ENCODE measurements at regions not wholly inside any gene's neighbourhood (a gene's known extent, or its start where the extent isn't known, plus 50 kb on each side); places are given as distances from the start of the nearest gene placed in this dataset.

DNA sequence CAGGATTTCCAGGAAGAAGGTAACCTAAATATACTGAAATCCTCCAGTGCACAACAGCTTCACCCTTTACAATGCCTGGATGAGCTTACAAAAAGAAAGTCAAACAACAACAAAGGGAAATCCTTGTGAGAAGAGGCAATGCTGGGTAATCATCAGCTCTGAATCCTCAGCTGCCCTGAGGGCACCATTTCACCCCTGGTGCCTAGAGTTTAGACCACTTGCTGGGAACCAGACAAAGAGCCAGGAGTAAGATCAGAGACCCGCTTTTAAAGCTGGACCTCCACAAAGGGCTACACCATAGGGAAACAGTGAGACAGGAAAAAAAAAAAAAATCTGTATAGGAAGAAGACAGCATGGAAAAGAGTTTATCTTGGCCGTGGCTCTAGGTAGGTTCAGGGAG, 97.0 kb downstream of the FOXI3 start:
- no peak overlapping the region for H4K91ac ChIP-seq (ENCODE audit: insufficient read depth, low read depth, low read length)
- intact Hi-C loops (cut with micrococcal nuclease) (no loop called here), in situ Hi-C loops (cut with MboI; ENCODE audit: low sequenced_read_pairs) (no loop called here), dilution Hi-C loops (cut with HindIII; ENCODE audit: low sequenced_read_pairs, unreplicated experiment) (no loop called here)
- no peaks in the 10 kb centered on the region for H3K4me1 ChIP-seq (ENCODE audit: control insufficient read depth, insufficient read depth, low read length)
- TF ChIP-seq MAFK (IDR thresholded peaks at IDR 0.05; ENCODE audit: low read depth, low read length) (no peak), POLR2A (IDR thresholded peaks at IDR 0.05; ENCODE audit: low read depth, low read length) (no peak), MXI1 (IDR thresholded peaks at IDR 0.05; ENCODE audit: borderline replicate concordance, low read depth, low read length) (no peak), BHLHE40 (IDR thresholded peaks at IDR 0.05; ENCODE audit: low read depth, low read length) (no peak), MAZ (IDR thresholded peaks at IDR 0.05; ENCODE audit: borderline replicate concordance, low read depth, low read length) (no peak), CHD1 (IDR thresholded peaks at IDR 0.05; ENCODE audit: low read depth, low read length) (no peak), RFX5 (IDR thresholded peaks at IDR 0.05; ENCODE audit: low read depth, low read length) (no peak), NFE2L2 (IDR thresholded peaks at IDR 0.05; ENCODE audit: low read depth, low read length) (no peak), SMC3 (IDR thresholded peaks at IDR 0.05; ENCODE audit: low read depth, low read length) (no peak), RAD21 (IDR thresholded peaks at IDR 0.05; ENCODE audit: low read length) (no peak), CEBPB (IDR thresholded peaks at IDR 0.05; ENCODE audit: low read depth, low read length) (no peak), FOS (IDR thresholded peaks at IDR 0.05; ENCODE audit: low read depth, low read length) (no peak)
- TF ChIP-seq, protein P1, sequence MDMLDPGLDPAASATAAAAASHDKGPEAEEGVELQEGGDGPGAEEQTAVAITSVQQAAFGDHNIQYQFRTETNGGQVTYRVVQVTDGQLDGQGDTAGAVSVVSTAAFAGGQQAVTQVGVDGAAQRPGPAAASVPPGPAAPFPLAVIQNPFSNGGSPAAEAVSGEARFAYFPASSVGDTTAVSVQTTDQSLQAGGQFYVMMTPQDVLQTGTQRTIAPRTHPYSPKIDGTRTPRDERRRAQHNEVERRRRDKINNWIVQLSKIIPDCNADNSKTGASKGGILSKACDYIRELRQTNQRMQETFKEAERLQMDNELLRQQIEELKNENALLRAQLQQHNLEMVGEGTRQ (IDR thresholded peaks at IDR 0.05; ENCODE audit: low read depth, low read length) = no peak
- no peak overlapping the region for H2BK15ac ChIP-seq (ENCODE audit: low read depth, low read length)
- no peaks in the 10 kb centered on the region for H3K36me3 ChIP-seq (ENCODE audit: control insufficient read depth, insufficient read depth, low read length)
- H3K4ac ChIP-seq (ENCODE audit: low read depth, low read length) = no peak overlapping the region
- no peak overlapping the region for H2AFZ ChIP-seq (replicated peaks; ENCODE audit: low read length, poor library complexity)
- H4K5ac ChIP-seq (ENCODE audit: low read depth, low read length) = no peak overlapping the region
- ATAC-seq (ENCODE audit: low read depth) (no peak), DNase-seq (no peak)
- H2AK5ac ChIP-seq (ENCODE audit: low read depth, low read length) = no peak overlapping the region
- POLR2A ChIA-PET (ENCODE audit: unreplicated experiment) = no interaction called here
- no peaks in the 10 kb centered on the region for H3K9me1 ChIP-seq (ENCODE audit: insufficient read depth, low read length)
- H2AK9ac ChIP-seq (replicated peaks; ENCODE audit: low read depth, low read length, poor library complexity) = no peak overlapping the region
- no peaks in the 10 kb centered on the region for H3K27me3 ChIP-seq (ENCODE audit: control insufficient read depth, insufficient read depth, low read length)
- no peak overlapping the region for H3K4me3 ChIP-seq (ENCODE audit: insufficient read depth, low read depth, low read length)
- H4K20me1 ChIP-seq (ENCODE audit: insufficient read depth, low read length) = no peaks in the 10 kb centered on the region
- no peak overlapping the region for H2BK5ac ChIP-seq (ENCODE audit: low read depth, low read length, poor library complexity, severe bottlenecking)
- H3K27ac ChIP-seq (ENCODE audit: insufficient read depth, low read length) = no peak overlapping the region
- CTCF ChIA-PET = no interaction called here
- no peak overlapping the region for H2BK120ac ChIP-seq (ENCODE audit: low read depth, low read length)
- H3K4me2 ChIP-seq (ENCODE audit: low read depth, low read length) = no peak overlapping the region
- no peak overlapping the region for H3K18ac ChIP-seq (ENCODE audit: low read depth, low read length)
- H3K9me3 ChIP-seq (ENCODE audit: control insufficient read depth, insufficient read depth, low read length) = no peaks in the 10 kb centered on the region
- H2BK20ac ChIP-seq (ENCODE audit: low read depth, low read length) = no peak overlapping the region
- no peaks in the 10 kb centered on the region for H3K79me1 ChIP-seq (ENCODE audit: low read depth in 1 of 2, low read length in 2 of 2)
- no peak overlapping the region for H3K14ac ChIP-seq (replicated peaks; ENCODE audit: low read depth, low read length)
- H4K8ac ChIP-seq (ENCODE audit: low read depth in 2 of 2, low read length in 2 of 2) = no peak overlapping the region
- H3K9ac ChIP-seq (ENCODE audit: low read depth, low read length) = no peak overlapping the region
- H3K56ac ChIP-seq (ENCODE audit: extremely low read depth, insufficient read depth, low read length) = no peak overlapping the region
- BruUV-seq (replicated peaks) = no TSS peak
- 57% methylated on average over 1 of the region's 2 CpGs; no CpG with 5 or more reads in 1 of the 2 experiments for WGBS, 2 experiments (ENCODE audit: extremely low coverage in 2 of 2, insufficient read length in 1 of 2)
- no peak overlapping the region for H3K23ac ChIP-seq (ENCODE audit: low read depth, low read length)
